GM19455 (cell line): ENCODE measurements at regions not wholly inside any gene's neighbourhood (a gene's known extent, or its start where the extent isn't known, plus 50 kb on each side); places are given as distances from the start of the nearest gene placed in this dataset.
"Not testable (repeated sequence)": the region's sequence is repeated elsewhere in the genome, so short reads cannot be mapped to it uniquely, and the experiment has no call there.

Experiments used
- ATAC-seq: cut with Tn5 transposase; IDR thresholded peaks from one replicate; pipeline ENCODE4 v1.9.1; 2021; ENCODE audit not compliant: unreplicated experiment

DNA sequence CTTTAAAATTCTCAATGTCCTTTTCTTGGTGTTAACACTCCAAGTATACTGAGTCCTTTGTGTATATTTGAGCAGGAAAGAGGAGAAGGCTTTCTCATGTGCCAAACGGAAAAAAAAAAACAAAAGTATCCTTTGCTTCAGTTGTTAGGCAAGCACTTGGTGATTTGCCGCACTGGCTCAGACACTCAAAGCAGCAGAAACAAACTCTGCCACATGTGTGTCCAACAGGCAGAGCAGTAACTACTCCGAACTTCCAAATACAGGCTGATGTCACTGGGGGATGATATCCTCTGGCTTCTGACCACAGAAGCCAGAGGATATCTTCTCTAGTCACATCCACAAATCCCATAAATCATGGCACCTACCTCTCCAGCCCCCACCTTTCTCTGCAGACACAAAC is 108.0 kb upstream of the SALL3 start:
- ATAC-seq = no peak

DNA sequence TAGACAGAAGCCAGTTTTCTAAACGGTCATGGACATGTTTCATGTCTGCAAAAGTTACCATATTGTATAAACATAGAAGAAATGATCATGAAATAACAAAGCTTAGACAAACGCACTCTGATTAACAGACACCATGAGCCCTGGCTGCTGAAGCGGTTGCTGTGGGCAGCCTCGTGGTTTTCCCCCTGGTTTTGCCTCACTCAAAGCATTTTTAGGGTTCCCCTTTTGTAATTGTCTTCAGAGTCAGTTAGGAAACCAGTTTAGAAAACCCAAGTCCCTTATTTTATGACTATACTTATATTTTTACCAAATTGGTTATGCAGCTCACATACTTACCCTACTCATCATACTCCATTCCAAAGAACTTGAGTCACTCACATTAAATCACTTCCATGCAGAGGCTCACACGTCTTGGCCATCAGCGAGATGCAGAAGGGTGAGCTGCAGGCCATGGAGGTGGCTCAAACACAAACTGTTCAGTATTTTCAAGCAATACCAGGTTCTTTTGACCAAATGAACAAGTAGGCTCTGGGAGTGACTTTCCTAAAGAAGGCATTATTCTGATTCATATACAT is 105.6 kb upstream of the SALL3 start:
- ATAC-seq = no peak

DNA sequence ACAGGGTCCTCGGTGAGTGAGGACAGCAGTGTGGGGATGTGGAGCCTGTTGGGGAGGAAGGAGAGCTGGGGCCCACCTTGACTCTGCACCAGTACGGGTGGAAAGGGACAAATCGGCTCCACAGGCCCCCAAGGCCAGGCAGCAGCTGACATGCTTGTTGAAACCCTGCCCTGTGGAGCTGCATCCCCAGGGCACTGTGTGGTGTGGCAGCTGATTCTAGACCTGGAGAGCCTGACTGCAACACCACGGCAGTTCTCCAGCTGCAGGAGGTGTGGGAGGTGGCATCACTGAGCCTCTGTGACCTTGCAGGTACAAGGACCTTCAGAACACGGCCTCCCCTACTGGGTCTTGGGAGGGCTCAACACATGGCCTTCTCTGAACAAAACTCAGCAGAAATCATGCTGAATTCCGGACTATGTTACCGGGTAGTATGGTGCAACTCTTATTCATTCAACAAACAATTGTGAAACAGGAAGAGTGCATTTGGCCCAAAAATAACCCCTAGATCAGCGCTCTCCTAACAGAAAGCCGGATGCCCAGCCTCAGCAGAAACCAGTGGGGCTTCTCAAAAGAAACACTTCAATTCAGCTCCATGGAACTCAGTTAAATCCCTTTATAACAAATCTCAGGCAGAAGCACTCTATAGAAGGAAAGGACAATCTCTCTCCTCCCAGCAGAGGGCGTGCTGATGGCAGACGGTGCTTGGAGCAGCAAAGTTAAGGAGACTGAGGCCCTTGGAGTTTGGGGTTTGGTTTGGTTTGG is 104.4 kb upstream of the SALL3 start:
- no peak for ATAC-seq

DNA sequence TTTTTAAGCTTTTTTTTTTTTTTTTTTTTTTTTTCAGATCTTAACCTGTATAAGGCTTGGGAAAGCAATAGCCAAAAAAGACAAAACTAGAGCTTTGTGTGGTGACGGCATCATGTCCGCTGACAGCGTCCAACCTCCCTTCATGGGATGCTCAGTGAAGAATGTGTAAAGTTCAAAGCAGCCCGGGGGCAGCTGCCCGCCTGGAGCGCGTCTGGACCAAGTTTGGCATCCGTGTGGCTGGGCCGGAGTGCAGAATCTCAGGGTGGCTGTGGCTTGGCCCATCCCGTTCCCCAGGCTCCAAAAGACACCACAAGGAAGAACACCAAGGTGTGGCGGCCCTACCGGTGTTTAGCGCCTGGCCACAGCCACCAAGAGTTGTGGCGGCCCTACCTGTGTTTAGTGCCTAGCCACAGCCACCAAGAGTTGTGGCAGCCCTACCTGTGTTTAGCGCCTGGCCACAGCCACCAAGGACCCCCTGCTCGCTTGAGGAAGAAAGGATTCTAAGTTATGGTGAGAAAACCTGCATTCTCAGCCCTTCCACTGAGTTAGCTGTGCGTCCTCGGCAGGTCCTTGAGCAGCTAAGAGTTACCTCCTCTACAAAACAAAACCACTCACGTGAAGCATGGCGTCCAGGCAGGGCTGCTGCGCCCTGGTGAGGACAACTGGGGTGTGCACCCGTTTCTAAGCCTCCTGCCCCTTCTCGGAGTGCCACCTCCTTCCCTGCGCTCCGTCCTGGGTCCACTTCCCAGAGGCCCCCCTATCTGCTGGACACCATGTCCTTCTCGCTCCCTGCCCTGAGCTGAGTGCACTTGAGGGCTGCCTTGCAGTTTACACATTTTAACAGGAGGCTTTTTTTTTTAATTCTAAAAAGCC is 103.6 kb upstream of the SALL3 start:
- ATAC-seq = no peak

GRCh38 chr18:78876868-78877267 is 102.8 kb upstream of the SALL3 start:
- ATAC-seq = no peak

- no peak for ATAC-seq
These were observed 101.3 kb upstream of the SALL3 start for GRCh38 chr18:78878335-78878734.

GRCh38 chr18:78879072-78879883 is 100.3 kb upstream of the SALL3 start:
- not testable (repeated sequence) for ATAC-seq

DNA sequence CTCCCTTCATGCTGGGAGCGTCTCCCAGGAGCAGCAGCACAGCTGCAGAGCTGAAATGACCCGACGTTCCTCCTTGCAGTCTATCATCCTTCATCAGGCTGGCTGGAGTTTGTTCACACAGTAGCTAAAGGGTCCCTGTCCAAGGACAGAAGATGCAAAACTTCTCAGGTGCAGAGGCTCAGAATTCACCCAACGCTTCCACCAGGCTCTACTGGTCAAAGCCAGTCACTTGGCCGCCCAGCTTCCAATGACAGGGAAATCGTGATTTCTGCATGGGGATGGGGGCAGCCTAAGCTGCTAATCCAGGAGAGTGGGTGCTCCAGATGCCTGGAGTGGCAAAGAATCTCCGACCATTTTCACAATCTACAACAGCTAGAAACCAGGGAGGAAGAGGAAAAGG is 97.0 kb upstream of the SALL3 start:
- no peak for ATAC-seq

DNA sequence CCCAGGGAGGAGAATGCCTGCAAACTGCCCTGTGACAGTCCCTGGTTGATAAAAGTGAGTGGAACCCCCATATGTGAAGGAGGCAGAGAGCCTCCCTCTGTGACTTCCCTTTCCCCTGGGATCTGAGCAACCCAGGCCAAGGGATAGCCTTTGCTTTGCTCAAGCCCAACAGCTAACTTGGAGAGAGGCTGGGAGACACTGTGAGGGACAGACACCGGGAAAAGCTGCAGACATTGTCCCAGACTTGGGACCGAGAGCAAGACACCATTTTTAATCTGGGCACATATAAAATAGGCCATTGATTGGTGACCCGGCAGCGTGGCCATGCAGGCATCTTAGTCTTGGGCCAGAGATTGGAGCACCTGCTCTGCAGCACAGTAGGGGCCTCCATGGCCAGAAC is 96.1 kb upstream of the SALL3 start:
- ATAC-seq = no peak

GRCh38 chr18:78884502-78884901 is 95.1 kb upstream of the SALL3 start:
- ATAC-seq = no peak

GRCh38 chr18:78889250-78889649 is 90.4 kb upstream of the SALL3 start:
- ATAC-seq = no peak

DNA sequence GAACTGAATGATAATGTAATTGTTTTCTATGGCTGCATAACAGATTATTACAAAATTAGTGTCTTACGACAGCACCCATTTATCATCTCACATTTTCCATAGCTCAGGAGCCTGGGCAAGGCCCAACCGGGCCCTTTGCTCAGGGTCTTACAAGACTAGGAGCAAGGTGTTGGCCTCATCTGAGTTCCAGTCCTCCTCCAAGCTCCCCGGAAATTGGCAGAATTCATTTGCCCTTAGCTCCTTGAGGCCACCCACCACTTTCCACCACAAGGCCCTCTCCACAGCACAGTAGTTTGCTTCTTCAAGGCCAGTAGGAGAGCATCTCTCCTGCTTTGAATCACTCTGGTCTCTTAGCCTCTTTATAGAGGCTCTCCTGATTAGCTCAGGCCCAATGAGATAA is 89.2 kb upstream of the SALL3 start:
- no peak for ATAC-seq

DNA sequence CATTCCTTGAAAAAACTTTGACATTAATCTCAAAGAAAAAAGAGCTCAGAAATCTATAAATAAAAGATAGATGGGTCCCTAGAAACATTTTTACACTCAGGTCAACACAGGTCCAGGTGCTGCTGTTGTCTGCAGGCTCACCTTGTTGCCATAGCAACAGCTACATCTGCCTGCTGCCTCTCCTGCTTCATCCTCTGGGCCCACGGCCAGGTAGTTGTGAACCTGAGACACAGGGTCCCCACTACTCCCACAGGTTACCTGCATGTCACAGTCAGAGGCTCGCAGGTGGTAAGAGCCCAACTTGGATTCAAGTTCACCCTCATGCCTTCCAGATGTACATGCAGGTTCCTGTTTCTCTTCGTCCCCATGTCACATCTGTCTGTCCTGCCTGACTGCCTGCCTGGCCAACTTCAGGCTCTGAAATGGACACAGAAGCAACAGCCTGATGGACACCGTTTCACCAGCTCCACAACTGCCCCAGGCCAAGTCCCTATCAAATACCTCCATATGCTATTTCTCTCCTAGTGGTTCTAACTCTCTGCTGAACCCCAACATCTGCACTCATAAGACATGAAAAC is 88.3 kb upstream of the SALL3 start:
- ATAC-seq = no peak

DNA sequence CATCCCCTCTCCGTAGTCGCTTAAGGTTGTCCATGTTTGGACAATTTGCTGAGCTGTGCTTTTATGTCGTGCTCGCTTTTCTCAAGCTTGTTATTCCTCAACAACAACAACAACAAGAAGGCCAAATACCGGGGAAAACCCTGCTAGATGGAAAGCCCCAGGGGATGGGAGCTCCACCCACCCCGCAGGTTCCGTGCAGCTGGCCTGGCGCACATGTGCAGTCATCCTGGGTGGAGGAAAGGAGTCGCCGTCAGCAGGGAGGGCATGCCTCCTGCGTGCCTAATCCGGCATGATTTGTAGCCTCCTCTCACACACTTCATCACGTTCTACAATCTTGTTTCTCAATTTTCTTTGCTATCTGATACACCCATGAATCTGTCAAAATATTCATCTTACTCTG is 87.4 kb upstream of the SALL3 start:
- no peak for ATAC-seq

DNA sequence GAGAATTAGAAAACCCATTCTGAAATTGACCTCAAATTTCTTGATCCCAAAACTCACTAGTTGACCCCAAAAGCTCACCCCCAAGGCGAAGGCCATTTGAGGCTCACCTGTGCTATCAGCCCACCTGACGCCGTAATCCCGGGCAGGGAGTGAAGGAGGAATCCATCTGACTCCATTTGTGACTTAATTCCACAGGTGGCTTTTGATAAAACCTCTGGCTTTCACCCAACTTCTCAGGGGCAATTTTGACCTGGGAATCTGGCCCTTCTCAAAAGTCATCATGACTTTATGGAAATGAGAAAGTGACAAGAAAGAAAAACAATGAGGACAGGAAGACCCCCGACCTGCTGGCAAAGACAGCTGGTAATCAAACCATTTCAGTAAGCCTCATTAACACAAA is 86.9 kb upstream of the SALL3 start:
- ATAC-seq = no peak

DNA sequence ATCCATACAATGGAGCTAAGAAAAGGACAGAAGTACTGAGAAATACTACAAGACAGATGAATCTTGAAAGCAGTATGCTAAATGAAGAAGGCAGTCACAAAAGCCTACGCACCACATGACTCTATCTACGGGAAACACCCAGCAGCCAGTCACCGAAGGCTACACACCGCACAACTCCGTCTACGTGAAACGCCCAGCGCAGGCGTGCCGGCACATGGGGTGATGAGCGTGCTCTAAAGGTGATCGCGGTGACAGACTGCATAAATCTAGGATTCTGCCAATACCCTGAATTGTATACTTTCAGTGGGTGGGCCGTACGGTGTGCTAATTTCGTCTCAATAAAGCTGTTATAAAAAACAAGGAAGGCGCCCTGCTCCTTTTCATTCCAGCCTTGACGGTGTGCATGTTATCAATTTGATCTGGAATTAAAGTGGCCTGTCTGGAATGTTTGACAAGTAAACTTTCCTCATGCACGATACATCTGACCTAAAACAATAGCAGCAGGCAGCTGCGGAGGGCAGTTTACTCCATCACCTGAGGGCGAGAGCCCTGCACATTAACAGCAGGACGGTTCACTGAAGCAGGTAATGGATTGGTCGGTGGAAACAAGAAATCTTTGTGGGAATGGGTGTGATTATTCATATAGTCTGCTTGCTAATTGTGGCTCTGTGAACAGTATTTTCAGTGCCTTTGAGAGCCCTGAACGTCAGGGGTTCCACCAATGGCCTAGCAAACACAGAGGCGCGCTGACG is 86.2 kb upstream of the SALL3 start:
- no peak for ATAC-seq

- no peak for ATAC-seq
These were observed 85.6 kb upstream of the SALL3 start for GRCh38 chr18:78894033-78894305.

GRCh38 chr18:78895207-78896001 is 84.2 kb upstream of the SALL3 start:
- no peak for ATAC-seq

DNA sequence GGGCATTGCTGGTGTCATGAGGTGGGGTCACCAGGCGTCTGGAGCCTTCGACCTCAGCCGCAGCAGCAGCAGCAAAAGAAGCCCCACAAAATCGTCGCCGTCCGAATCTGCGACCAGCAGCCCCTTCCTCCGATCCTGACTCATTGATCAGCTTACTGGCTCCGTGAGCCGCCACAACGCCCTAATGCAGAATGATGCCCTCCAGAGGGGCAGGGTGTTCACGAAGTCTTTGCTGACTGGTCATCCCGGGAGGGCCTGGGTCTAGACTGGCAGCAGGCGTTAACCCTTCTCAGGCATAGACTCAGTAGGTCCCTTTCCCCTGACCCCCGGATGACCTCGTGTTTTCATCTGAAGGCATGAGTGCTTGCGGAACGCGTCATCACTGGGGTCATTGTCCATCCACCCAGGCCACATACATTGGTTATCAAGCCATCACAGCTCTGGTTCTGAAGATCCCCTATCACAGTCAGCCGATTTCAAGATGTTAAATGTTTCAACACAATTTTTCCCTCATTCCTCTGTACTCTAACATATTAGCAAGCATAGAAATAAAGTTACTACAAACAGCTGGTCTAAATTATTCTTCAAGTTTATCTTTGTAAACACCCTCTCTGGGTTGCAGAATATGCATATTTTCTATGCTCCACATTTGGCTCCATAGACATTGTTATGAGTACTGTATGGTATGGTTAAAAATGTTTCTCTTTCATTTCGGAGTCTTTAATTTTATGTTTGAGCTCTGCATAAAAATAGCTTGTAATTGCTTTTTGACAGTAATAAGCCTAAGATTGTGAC is 83.3 kb upstream of the SALL3 start:
- no peak for ATAC-seq
